GM18507 (cell line): ENCODE measurements at regions not wholly inside any gene's neighbourhood (a gene's known extent, or its start where the extent isn't known, plus 50 kb on each side); places are given as distances from the start of the nearest gene placed in this dataset.
"Not testable (repeated sequence)": the region's sequence is repeated elsewhere in the genome, so short reads cannot be mapped to it uniquely, and the experiment has no call there.

Experiments used
- DNase-seq: peaks from one replicate; pipeline ENCODE4 v3.0.0; 2011; ENCODE audit warnings: low read depth; ENCODE audit not compliant: insufficient read length; ENCODE audit errors: extremely low spot score
- FAIRE-seq: peaks from 2 replicates; lab custom pipeline; 2011; peaks lifted over from hg19 to GRCh38; lab: Jason Lieb, UNC

DNA sequence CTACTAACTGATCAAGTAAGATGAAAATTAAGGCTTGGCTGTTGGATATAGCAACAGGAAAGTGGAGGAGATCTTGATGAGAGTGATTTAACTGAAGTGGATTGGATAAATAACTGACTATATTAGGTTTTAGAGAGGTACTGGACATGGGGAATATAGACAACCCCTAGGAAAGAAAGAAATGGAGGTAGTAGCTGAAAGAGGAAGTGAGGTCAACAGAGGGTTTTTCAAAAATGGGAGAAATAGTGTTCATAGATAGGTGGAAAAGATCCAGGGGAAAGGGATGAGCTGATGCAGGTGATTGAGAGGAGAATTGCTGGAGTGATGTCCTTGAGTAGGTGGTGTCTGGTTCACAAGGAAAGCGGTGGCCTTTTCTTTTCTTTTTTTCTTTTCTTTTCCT lies 69.9 kb upstream of the PSME4 start:
- FAIRE-seq (no peak), DNase-seq (no peak)

GRCh38 chr2:54040250-54040649 lies 69.5 kb upstream of the PSME4 start:
- DNase-seq = no peak
- FAIRE-seq = no peak

DNA sequence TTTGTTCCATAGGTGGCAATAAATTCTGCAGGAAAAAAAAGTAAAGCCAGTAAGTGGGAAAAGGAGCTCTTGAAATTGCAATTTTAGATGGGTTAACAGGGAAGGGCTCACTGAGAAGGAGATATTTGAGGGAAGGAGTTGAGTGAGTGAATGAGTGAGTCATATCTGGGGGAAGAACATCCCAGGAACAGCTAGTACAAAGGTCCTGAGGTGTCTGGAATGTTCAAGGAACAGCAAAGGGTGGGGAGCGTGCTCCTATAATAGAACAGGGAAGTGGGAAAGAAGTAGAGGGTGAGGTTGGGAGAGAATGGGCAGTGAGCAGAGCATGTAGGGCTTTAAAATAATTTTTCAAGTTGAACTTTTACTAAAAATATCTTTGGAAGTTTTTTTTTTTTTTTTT lies 68.0 kb upstream of the PSME4 start:
- FAIRE-seq = no peak
- no peak for DNase-seq

GRCh38 chr2:54031288-54031687 lies 60.5 kb upstream of the PSME4 start:
- DNase-seq, FAIRE-seq: not testable (repeated sequence)

DNA sequence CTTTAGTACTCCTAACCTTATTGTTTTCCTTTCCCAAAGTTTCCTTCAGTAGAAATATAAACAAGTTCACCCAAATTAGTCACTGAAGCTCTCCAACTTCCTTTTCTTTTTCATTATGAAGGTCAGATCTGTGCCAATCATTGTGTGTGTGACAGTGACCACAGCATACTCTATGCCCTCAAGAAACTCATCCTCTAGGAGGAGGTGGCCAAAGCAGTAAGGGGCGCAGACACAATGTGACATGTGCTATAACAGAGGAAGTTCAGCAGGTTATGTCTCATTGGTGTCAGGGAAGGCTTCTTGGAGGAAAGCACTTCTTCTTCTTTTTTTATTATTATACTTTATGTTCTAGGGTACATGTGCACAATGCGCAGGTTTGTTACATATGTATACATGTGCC lies 60.0 kb upstream of the PSME4 start:
- DNase-seq = no peak
- FAIRE-seq = no peak

GRCh38 chr2:54030396-54030741 lies 59.6 kb upstream of the PSME4 start:
- no peak for DNase-seq
- no peak for FAIRE-seq

GRCh38 chr2:54029721-54030395 lies 59.1 kb upstream of the PSME4 start:
- no peak for DNase-seq
- FAIRE-seq = no peak

- not testable (repeated sequence) for DNase-seq, FAIRE-seq
These were observed 54.8 kb upstream of the PSME4 start for GRCh38 chr2:54025463-54026075.

DNA sequence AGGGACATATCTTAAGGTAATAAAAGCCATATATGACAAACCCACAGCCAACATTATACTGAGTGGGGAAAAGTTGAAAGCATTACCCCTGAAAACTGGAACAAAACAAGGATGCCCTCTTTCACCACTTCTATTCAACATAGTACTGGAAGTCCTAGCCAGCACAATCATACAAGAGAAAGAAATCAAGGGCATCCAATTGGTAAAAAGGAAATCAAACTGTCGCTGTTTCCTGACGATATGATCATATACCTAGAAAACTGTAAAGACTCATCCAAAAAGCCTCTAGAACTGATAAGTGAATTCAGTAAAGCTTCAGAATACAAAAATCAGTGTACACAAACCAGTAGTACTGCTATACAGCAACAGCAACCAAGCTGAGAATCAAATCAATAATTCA lies 53.8 kb upstream of the PSME4 start:
- FAIRE-seq (no peak), DNase-seq (no peak)

GRCh38 chr2:54021702-54022101 lies 50.9 kb upstream of the PSME4 start:
- no peak for DNase-seq
- no peak for FAIRE-seq

- no peak for FAIRE-seq
- DNase-seq = no peak
These were observed 50.1 kb upstream of the PSME4 start for GRCh38 chr2:54020793-54021414.
